ENCODE measurements at regions not wholly inside any gene's neighbourhood (a gene's known extent, or its start where the extent isn't known, plus 50 kb on each side); places are given as distances from the start of the nearest gene placed in this dataset.
"Not testable (repeated sequence)": the region's sequence is repeated elsewhere in the genome, so short reads cannot be mapped to it uniquely, and the experiment has no call there.

GRCh38 chr3:153221748-153222162 lies 59.7 kb downstream of the RAP2B start:
- intact Hi-C loops (cut with DNase I): no loop called here
- DNase-seq (ENCODE audit: low spot score): peak; percentile 85

GRCh38 chr3:153226877-153227276 lies 64.9 kb downstream of the RAP2B start:
- DNase-seq (ENCODE audit: low spot score); intact Hi-C loops (cut with DNase I): not testable (repeated sequence)

- DNase-seq (ENCODE audit: low spot score); intact Hi-C loops (cut with DNase I): not testable (repeated sequence)
Observed at GRCh38 chr3:153230427-153230826, 68.4 kb downstream of the RAP2B start.

GRCh38 chr3:153231245-153231644 lies 69.2 kb downstream of the RAP2B start:
- intact Hi-C loops (cut with DNase I); DNase-seq (ENCODE audit: low spot score): not testable (repeated sequence)

GRCh38 chr3:153232050-153232752 lies 70.2 kb downstream of the RAP2B start:
- DNase-seq (ENCODE audit: low spot score); intact Hi-C loops (cut with DNase I): not testable (repeated sequence)

- intact Hi-C loops (cut with DNase I): no loop called here
- DNase-seq (ENCODE audit: low spot score): no peak
Observed at GRCh38 chr3:153232851-153233271, 70.8 kb downstream of the RAP2B start.

- DNase-seq (ENCODE audit: low spot score): no peak
- intact Hi-C loops (cut with DNase I): no loop called here
Observed at GRCh38 chr3:153233986-153234385, 72.0 kb downstream of the RAP2B start.

- no peak for DNase-seq (ENCODE audit: low spot score)
- intact Hi-C loops (cut with DNase I): no loop called here
Observed at GRCh38 chr3:153242896-153243295, 80.9 kb downstream of the RAP2B start.

GRCh38 chr3:153244961-153245360 lies 82.9 kb downstream of the RAP2B start:
- intact Hi-C loops (cut with DNase I): loop anchor here in 1 of 2 donors (2.0 kb wide), 1 partner anchor 68 kb away; no protein-coding TSS in a partner anchor
- no peak for DNase-seq (ENCODE audit: low spot score)

- intact Hi-C loops (cut with DNase I): loop anchor here in 1 of 2 donors (2.0 kb wide), 1 partner anchor 67 kb away; no protein-coding TSS in a partner anchor
- DNase-seq (ENCODE audit: low spot score): no peak
Observed at GRCh38 chr3:153245661-153246060, 83.6 kb downstream of the RAP2B start.

GRCh38 chr3:153246331-153246730 lies 84.3 kb downstream of the RAP2B start:
- DNase-seq (ENCODE audit: low spot score): no peak
- intact Hi-C loops (cut with DNase I): no loop called here

- intact Hi-C loops (cut with DNase I): no loop called here
- no peak for DNase-seq (ENCODE audit: low spot score)
Observed at GRCh38 chr3:153246806-153247205, 84.8 kb downstream of the RAP2B start.

GRCh38 chr3:153247331-153248330 lies 85.6 kb downstream of the RAP2B start:
- no peak for DNase-seq (ENCODE audit: low spot score)

GRCh38 chr3:153248835-153249234 lies 86.8 kb downstream of the RAP2B start:
- intact Hi-C loops (cut with DNase I); DNase-seq (ENCODE audit: low spot score): not testable (repeated sequence)

More at GRCh38 chr3:153247331-153248330, 85.6 kb downstream of the RAP2B start:
- intact Hi-C loops (cut with DNase I): no loop called here

- intact Hi-C loops (cut with DNase I): no loop called here
- no peak for DNase-seq (ENCODE audit: low spot score)
Observed at GRCh38 chr3:153249906-153250305, 87.9 kb downstream of the RAP2B start.

GRCh38 chr3:153250446-153250845 lies 88.4 kb downstream of the RAP2B start:
- intact Hi-C loops (cut with DNase I): no loop called here
- no peak for DNase-seq (ENCODE audit: low spot score)

- no peak for DNase-seq (ENCODE audit: low spot score)
- intact Hi-C loops (cut with DNase I): no loop called here
Observed at GRCh38 chr3:153252963-153253362, 90.9 kb downstream of the RAP2B start.

GRCh38 chr3:153254361-153254760 lies 92.3 kb downstream of the RAP2B start:
- intact Hi-C loops (cut with DNase I): no loop called here
- no peak for DNase-seq (ENCODE audit: low spot score)

GRCh38 chr3:153257673-153258351 lies 95.8 kb downstream of the RAP2B start:
- no peak for DNase-seq (ENCODE audit: low spot score)
- intact Hi-C loops (cut with DNase I): no loop called here
